RWPE2 (cell line): ENCODE measurements at regions not wholly inside any gene's neighbourhood (a gene's known extent, or its start where the extent isn't known, plus 50 kb on each side); places are given as distances from the start of the nearest gene placed in this dataset.

Source experiments
- ATAC-seq: fragments of 200-7000 bp; cut with Tn5 transposase; 3 replicates; pipeline ENCODE4 v1.9.1; 2021; ENCODE audit warnings: low read depth
- DNase-seq: peaks from one replicate; pipeline ENCODE4 v3.0.0-alpha.2; 2020; ENCODE audit warnings: low spot score
- H3K27ac ChIP-seq: fragments of 450-650 bp; 2 replicates; pipeline ENCODE4 v1.5.1; 2017; ENCODE audit warnings: mild to moderate bottlenecking; ENCODE audit not compliant: poor library complexity, severe bottlenecking
- H3K27me3 ChIP-seq: fragments of 250-450 bp; sonication (Bioruptor Pico); 2 replicates; pipeline ENCODE4 v1.5.1; 2021; ENCODE audit warnings: mild to moderate bottlenecking, moderate library complexity; ENCODE audit not compliant: insufficient read depth, poor library complexity, severe bottlenecking
- H3K36me3 ChIP-seq: fragments of 250-450 bp; sonication (Bioruptor Pico); 2 replicates; pipeline ENCODE4 v1.5.1; 2020; ENCODE audit warnings: low read depth, mild to moderate bottlenecking, moderate library complexity
- H3K4me1 ChIP-seq: fragments of 250-450 bp; sonication (Bioruptor Pico); 2 replicates; pipeline ENCODE4 v1.5.1; 2021; ENCODE audit warnings: mild to moderate bottlenecking, moderate library complexity; ENCODE audit not compliant: insufficient read depth, poor library complexity, severe bottlenecking
- H3K4me3 ChIP-seq: fragments of 250-450 bp; sonication (Bioruptor Pico); 2 replicates; pipeline ENCODE4 v1.5.1; 2021; ENCODE audit warnings: mild to moderate bottlenecking, moderate library complexity; ENCODE audit not compliant: severe bottlenecking
- H3K9me3 ChIP-seq: fragments of 250-450 bp; sonication (Bioruptor Pico); 2 replicates; pipeline ENCODE4 v1.5.1; 2021; ENCODE audit warnings: mild to moderate bottlenecking, moderate library complexity; ENCODE audit not compliant: severe bottlenecking
- CTCF ChIP-seq: fragments of 450-650 bp; IDR thresholded peaks from one replicate; pipeline ENCODE4 v1.5.1; 2017; ENCODE audit warnings: mild to moderate bottlenecking, moderate library complexity; ENCODE audit not compliant: poor library complexity, severe bottlenecking

- H3K36me3 ChIP-seq = no peaks in the 10 kb centered on the region
- H3K27ac ChIP-seq = no peak overlapping the region
- H3K9me3 ChIP-seq = no peaks in the 10 kb centered on the region
- no peak overlapping the region for H3K4me3 ChIP-seq
- DNase-seq (no peak), ATAC-seq (no peak)
- no peaks in the 10 kb centered on the region for H3K27me3 ChIP-seq
- no peak for TF ChIP-seq CTCF
- H3K4me1 ChIP-seq = no peaks in the 10 kb centered on the region
These were observed 294.9 kb downstream of the FGFR2 start for GRCh38 chr10:121303287-121303890.

GRCh38 chr10:121305066-121305465 lies 293.2 kb downstream of the FGFR2 start:
- Histone ChIP-seq H3K36me3 (no peaks in the 10 kb centered on the region), H3K27ac (no peak overlapping the region), H3K4me3 (no peak overlapping the region), H3K4me1 (no peaks in the 10 kb centered on the region), H3K27me3 (no peaks in the 10 kb centered on the region), H3K9me3 (no peaks in the 10 kb centered on the region)
- TF ChIP-seq CTCF = no peak
- ATAC-seq (no peak), DNase-seq (no peak)

GRCh38 chr10:121306159-121306673 lies 292.0 kb downstream of the FGFR2 start:
- Histone ChIP-seq H3K36me3 (no peaks in the 10 kb centered on the region), H3K4me1 (no peaks in the 10 kb centered on the region), H3K4me3 (no peak overlapping the region), H3K27me3 (no peaks in the 10 kb centered on the region), H3K9me3 (no peaks in the 10 kb centered on the region), H3K27ac (no peak overlapping the region)
- TF ChIP-seq CTCF = no peak
- no peak for ATAC-seq
- no peak for DNase-seq

- ATAC-seq = peak; percentile 82
- no peaks in the 10 kb centered on the region for H3K9me3 ChIP-seq
- no peaks in the 10 kb centered on the region for H3K27me3 ChIP-seq
- no peak for DNase-seq
- H3K4me1 ChIP-seq = peaks cover 2% of the 10 kb centered on the region
- H3K36me3 ChIP-seq = no peaks in the 10 kb centered on the region
- H3K4me3 ChIP-seq = no peak overlapping the region
- H3K27ac ChIP-seq = peak overlapping the region; percentile 57
- TF ChIP-seq CTCF = no peak
These were observed 290.7 kb downstream of the FGFR2 start for GRCh38 chr10:121307411-121307980.

- DNase-seq = no peak
- no peak for TF ChIP-seq CTCF
- Histone ChIP-seq H3K9me3 (no peaks in the 10 kb centered on the region), H3K36me3 (no peaks in the 10 kb centered on the region), H3K4me3 (no peak overlapping the region), H3K4me1 (peaks cover 7% of the 10 kb centered on the region), H3K27me3 (no peaks in the 10 kb centered on the region), H3K27ac (peak overlapping the region; percentile 57)
- peak; percentile 39; the same call in 2 of the 3 replicates for ATAC-seq
These were observed 290.2 kb downstream of the FGFR2 start for GRCh38 chr10:121308020-121308419.
